IPS-15b (cell line): ENCODE measurements at regions not wholly inside any gene's neighbourhood (a gene's known extent, or its start where the extent isn't known, plus 50 kb on each side); places are given as distances from the start of the nearest gene placed in this dataset.

Experiments
- H3K27me3 ChIP-seq: one replicate; pipeline ENCODE4 v1.6.1; 2013; ENCODE audit warnings: low read length; ENCODE audit not compliant: control insufficient read depth, insufficient read depth
- H3K36me3 ChIP-seq: one replicate; pipeline ENCODE4 v1.6.1; 2013; ENCODE audit warnings: low read length; ENCODE audit not compliant: control insufficient read depth, insufficient read depth
- H3K4me1 ChIP-seq: one replicate; pipeline ENCODE4 v1.6.1; 2013; ENCODE audit warnings: mild to moderate bottlenecking, low read length; ENCODE audit not compliant: control insufficient read depth, insufficient read depth
- H3K4me3 ChIP-seq: one replicate; pipeline ENCODE4 v1.5.1; 2013; ENCODE audit warnings: low read depth, low read length
- H3K9ac ChIP-seq: one replicate; pipeline ENCODE4 v1.6.1; 2013; ENCODE audit warnings: low read depth, mild to moderate bottlenecking, low read length
- H3K9me3 ChIP-seq: one replicate; pipeline ENCODE4 v1.6.1; 2013; ENCODE audit warnings: mild to moderate bottlenecking, low read length; ENCODE audit not compliant: control insufficient read depth, insufficient read depth

DNA sequence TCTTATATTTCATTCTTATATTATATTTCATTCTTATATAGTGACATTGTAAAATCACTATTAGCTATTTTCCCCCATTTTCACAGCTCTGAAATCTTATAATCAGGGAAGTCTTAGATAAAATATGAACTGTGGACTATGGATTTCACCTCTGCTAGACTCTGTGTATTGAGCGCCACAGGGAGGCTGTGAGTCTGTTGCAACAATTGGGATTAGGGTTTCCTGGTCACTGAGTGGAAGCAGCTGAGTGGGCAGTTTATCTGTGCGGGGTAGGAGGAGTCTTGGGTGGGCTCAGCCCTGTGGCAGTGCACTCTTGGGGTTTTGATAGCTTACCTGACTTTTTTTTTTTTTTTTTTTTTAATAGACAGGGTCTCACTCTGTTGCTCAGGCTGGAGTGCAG is 249.5 kb downstream of the PTTG2 start:
- Histone ChIP-seq H3K4me3 (no peak overlapping the region), H3K9ac (no peak overlapping the region), H3K36me3 (no peaks in the 10 kb centered on the region), H3K9me3 (no peaks in the 10 kb centered on the region), H3K4me1 (no peaks in the 10 kb centered on the region), H3K27me3 (no peaks in the 10 kb centered on the region)

DNA sequence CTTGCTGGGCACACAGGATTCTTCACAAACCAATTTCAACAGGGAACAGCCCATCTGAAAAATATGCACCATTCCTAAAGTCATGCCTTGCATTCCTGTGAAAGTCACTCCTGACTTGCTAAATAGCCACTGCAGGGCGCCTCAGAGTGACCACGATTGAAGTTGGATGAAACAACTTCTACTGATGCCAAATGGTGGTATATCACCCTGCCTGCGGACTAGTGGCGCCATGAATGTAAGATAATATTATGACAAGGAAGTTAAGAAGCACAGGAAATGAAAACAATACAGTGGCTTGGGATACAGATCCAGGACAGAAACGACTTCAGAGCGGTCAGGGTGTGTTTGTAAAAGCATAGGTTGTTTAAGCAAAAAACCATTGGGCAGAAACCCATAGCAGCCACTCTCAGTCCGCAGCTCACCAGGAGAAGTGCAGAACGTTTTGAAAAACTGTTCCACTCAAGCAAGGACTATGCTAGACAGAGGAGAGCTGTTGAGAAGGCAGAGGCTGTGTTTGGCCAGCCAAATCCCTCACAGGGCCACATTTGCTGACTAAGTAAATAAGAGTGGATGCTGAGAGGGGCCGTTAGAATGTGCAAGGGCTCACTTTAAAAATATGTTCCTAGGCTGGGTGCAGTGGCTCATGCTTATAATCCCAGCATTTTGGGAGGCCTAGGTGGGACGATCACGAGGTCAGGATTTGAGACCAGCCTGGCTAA is 250.4 kb downstream of the PTTG2 start:
- no peaks in the 10 kb centered on the region for H3K9me3 ChIP-seq
- H3K9ac ChIP-seq, result no peak overlapping the region
- H3K27me3 ChIP-seq, result no peaks in the 10 kb centered on the region
- no peaks in the 10 kb centered on the region for H3K36me3 ChIP-seq
- no peak overlapping the region for H3K4me3 ChIP-seq
- no peaks in the 10 kb centered on the region for H3K4me1 ChIP-seq

DNA sequence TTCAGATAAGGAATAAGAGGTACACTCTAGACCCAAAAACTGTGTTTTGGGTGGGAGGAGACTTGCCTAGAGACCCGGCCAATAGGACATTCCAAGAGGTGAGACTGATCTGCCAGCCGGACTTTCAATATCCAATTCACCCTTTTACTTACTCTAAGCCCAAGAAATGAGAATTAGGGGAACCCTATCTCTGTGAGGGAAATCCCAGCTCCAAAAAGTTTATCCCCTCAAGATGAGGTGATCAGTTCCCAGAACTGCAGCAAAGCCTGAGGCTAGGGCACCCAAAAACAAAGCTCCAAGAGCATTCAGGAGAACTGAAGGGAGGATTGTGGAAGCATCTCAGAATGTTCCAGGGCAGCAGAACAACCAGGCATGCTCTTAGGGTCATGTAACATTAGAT is 251.7 kb downstream of the PTTG2 start:
- Histone ChIP-seq H3K9me3 (no peaks in the 10 kb centered on the region), H3K4me3 (no peak overlapping the region), H3K4me1 (no peaks in the 10 kb centered on the region), H3K27me3 (no peaks in the 10 kb centered on the region), H3K36me3 (no peaks in the 10 kb centered on the region), H3K9ac (no peak overlapping the region)

DNA sequence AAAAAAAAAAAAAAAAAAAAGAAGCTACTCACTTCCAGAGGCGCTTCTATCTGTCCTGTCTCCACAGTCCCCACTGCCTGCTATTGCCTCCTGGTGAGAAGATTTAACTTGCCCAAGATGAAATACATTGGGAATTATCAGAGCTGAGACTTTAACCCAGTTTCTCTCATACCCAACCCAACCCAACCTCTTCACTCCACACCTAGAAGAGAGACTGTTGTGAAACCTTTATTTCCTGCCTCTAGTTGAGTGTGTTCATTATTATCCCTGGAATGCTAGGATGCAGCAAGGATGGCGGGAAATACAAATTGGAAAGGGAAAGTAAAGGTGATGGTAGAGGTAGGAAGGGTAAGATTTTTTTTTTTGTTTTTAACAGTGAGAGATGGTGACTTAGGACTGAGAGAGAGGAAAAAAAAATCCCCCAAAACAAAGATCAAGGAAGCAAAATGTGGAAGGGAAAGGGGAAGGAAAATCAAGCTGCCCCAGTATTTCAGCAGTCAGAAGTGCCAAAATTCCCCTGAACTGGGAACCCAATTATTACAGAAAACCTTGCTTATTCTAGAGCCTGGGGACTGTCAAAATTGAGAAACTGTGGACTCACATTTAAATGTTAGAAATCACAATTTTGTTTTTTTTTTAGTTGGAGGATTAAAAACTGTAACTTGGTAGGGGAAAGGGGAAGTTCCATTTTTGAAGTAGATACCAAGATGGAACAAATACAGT is 253.0 kb downstream of the PTTG2 start:
- Histone ChIP-seq H3K27me3 (no peaks in the 10 kb centered on the region), H3K36me3 (no peaks in the 10 kb centered on the region), H3K9ac (no peak overlapping the region), H3K9me3 (no peaks in the 10 kb centered on the region), H3K4me1 (no peaks in the 10 kb centered on the region), H3K4me3 (no peak overlapping the region)

DNA sequence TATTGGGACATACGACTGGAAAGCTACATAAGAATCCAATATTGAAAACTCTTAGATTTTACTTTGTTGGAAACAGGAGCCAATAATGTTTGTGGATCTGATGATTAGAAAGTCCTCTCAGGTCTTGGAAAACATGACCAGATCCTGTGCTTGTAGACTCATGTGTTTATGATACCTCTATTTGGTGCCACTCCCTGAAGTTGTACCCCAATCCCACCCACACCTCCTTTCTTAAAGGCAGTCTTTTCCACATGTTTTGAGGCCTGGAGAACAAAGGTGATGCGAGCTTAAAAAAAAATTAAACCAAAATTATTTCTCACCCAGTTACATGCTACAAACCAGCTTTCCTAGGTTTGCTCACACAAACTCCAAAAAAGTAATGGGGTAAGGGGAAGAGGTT is 262.7 kb downstream of the PTTG2 start:
- H3K9me3 ChIP-seq, result no peaks in the 10 kb centered on the region
- no peaks in the 10 kb centered on the region for H3K4me1 ChIP-seq
- H3K36me3 ChIP-seq, result no peaks in the 10 kb centered on the region
- H3K9ac ChIP-seq, result no peak overlapping the region
- H3K4me3 ChIP-seq, result no peak overlapping the region
- H3K27me3 ChIP-seq, result no peaks in the 10 kb centered on the region

DNA sequence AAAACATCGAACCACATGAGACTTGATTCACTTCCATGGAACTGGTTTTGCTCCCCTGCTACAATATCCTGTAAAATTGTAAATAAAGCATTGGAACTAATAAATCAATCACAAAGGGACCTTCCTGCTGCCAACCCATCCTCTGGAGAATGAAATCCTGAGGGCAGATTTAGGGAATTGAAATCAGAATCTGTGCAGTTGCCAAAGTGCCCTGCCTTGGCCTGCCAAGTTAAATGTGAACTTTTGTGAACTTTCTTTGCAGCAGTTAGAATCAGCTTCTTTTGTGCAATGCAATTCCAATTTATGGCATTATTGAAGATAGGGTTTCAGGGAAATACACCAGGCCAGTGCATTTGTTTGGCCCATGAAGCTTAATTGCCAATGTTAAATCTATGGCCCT is 263.1 kb downstream of the PTTG2 start:
- Histone ChIP-seq H3K4me3 (no peak overlapping the region), H3K9me3 (no peaks in the 10 kb centered on the region), H3K9ac (no peak overlapping the region), H3K36me3 (no peaks in the 10 kb centered on the region), H3K27me3 (no peaks in the 10 kb centered on the region), H3K4me1 (no peaks in the 10 kb centered on the region)

DNA sequence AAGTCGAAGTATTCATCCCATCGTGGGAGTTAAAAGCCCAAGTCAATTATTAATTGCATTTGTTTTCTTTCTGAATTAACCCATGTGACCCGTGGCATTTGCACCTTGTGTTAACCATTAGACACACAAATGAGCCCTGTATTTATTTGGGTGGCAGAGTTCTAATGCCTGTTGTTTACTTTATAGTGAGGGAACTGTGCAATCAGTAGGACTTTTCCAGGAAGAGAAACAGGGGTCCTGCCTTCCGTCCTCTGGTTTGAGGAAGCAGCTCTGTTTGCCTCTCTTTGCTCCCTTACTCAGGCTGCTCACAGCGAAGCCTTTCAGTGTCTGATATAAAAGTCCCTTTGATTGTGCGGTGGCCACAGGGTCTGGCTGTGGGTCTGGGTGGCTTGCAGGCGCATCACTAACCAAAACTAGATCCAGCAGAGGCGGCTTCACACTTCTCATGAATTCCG is 263.6 kb downstream of the PTTG2 start:
- Histone ChIP-seq H3K4me1 (no peaks in the 10 kb centered on the region), H3K36me3 (no peaks in the 10 kb centered on the region), H3K27me3 (no peaks in the 10 kb centered on the region), H3K9ac (no peak overlapping the region), H3K4me3 (no peak overlapping the region), H3K9me3 (no peaks in the 10 kb centered on the region)

DNA sequence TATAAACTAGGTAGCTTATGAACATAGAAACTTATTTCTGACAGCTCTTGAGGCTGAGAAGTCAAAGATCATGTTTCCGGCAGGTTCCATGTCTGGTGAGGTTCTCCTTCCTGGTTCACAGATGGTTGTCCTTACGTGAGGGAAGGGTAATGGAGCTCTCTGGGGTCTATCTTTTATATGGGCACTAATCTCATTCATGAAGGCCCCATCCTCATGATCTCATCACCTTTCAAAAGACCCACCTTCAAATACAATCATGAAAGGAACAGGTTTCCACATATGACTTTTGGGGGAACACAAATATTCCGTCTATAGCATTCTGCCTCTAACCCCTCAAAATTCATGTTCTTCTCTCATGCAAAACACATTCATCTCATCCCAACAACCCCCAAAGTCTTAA is 264.7 kb downstream of the PTTG2 start:
- Histone ChIP-seq H3K9me3 (no peaks in the 10 kb centered on the region), H3K36me3 (no peaks in the 10 kb centered on the region), H3K27me3 (no peaks in the 10 kb centered on the region), H3K9ac (no peak overlapping the region), H3K4me3 (no peak overlapping the region), H3K4me1 (no peaks in the 10 kb centered on the region)

DNA sequence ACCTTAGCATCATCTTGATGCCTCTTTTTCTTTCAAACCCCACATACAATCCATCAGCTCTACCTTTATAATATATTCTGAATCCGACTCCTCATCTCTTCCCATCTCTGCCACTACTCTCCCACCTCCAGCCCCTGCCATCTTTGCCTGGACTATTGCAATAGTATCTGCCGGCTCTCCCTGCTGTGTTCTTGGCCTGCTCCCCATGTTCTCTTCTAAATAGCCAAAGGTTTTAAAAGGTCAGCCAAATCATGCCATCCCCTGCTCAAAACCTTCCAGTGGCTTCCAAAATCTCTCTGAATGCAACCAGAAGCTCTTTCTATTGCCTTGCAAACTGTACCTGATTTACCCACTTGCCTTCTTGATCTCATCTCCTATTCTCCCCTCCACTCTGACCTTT is 266.0 kb downstream of the PTTG2 start:
- Histone ChIP-seq H3K9ac (no peak overlapping the region), H3K27me3 (no peaks in the 10 kb centered on the region), H3K36me3 (no peaks in the 10 kb centered on the region), H3K9me3 (no peaks in the 10 kb centered on the region), H3K4me1 (no peaks in the 10 kb centered on the region), H3K4me3 (no peak overlapping the region)

DNA sequence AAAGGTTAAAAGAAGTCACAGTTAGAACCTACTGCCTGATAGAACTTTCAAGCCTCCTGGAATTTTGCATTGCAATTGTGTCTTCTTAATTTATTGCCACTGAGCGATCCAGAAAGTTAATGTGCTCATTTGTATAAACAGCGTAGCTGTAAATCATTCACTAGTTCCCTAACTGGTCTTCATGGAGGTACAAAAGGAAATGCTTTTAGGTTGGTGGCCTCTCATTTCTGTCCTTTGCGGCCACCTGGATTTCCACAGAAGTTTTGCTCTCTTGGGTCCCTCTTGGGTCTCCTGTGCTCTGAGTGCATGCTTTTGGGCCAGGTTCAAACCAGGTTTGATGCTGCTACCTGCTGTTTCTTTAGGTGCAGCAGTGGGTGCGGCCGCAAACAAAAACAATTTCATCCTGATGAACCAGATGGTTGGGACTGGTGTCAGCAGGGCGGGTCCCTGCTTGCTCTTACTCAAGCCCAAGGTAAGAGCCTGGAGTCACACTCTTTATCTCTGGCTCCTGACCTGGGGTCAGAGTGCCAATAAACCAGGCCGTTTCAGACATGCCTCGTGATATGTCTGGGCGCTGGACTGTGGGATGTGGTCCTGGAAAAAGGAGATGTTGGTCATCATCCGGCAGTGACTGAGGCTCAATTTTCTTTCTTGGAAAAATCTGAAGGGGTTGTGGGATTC is 270.1 kb downstream of the PTTG2 start:
- Histone ChIP-seq H3K9ac (no peak overlapping the region), H3K4me3 (no peak overlapping the region), H3K4me1 (no peaks in the 10 kb centered on the region), H3K27me3 (no peaks in the 10 kb centered on the region), H3K9me3 (no peaks in the 10 kb centered on the region), H3K36me3 (no peaks in the 10 kb centered on the region)

DNA sequence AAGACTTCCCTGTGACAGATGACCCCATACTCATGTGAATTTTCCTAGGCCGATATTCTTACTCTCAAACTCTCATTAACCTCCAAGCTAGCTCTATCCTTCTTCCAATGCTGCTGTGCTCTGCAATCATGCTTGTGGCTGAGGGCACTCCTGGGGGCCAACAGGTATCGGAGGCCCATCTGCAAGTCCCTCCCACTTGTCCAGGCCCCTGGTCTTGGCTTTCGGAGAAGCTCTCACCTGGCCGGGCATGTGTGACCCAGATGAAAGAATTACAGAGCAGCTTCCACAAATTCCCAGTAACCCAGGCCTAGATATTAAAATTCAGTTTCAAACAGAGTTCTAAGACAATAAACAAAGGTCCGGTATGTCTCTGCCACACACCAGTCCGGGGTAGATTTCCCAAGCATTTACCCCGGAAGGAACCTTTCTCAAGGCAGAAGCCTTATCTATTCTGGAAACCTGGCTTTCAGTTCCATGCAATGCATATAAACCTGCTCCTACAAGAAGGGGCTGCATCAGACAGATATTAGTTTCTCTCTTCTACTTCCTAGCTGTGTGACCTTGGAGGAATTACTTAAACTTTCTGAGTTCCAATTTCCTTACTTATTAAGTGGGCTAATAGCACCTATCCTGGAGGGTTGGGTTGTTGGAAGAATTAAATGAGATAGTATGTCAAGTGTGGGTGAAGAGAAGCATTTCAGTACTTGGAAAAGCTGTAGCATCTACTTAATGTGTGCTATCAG is 270.8 kb downstream of the PTTG2 start:
- no peak overlapping the region for H3K9ac ChIP-seq
- no peak overlapping the region for H3K4me3 ChIP-seq
- no peaks in the 10 kb centered on the region for H3K4me1 ChIP-seq
- no peaks in the 10 kb centered on the region for H3K36me3 ChIP-seq
- no peaks in the 10 kb centered on the region for H3K9me3 ChIP-seq
- no peaks in the 10 kb centered on the region for H3K27me3 ChIP-seq
